Upper lobe of right lung (tissue), 1 donor: ENCODE measurements at regions not wholly inside any gene's neighbourhood (a gene's known extent, or its start where the extent isn't known, plus 50 kb on each side); places are given as distances from the start of the nearest gene placed in this dataset.

ENCODE experiments used
- ATAC-seq: fragments of 200-7000 bp; cut with Tn5 transposase; one replicate; pipeline ENCODE4 v1.9.1; 2020; ENCODE audit warnings: mild to moderate bottlenecking, moderate library complexity
- DNase-seq: peaks from one replicate; pipeline ENCODE4 v3.0.0-alpha.2; 2020
- H3K27ac ChIP-seq: fragments of 200-600 bp; one replicate; pipeline ENCODE4 v1.8.0; 2022
- H3K27me3 ChIP-seq: fragments of 200-600 bp; one replicate; pipeline ENCODE4 v1.8.0; 2022; ENCODE audit warnings: mild to moderate bottlenecking
- H3K36me3 ChIP-seq: fragments of 200-600 bp; one replicate; pipeline ENCODE4 v1.8.0; 2022
- H3K4me1 ChIP-seq: fragments of 200-600 bp; one replicate; pipeline ENCODE4 v1.8.0; 2022
- H3K4me3 ChIP-seq: fragments of 200-600 bp; one replicate; pipeline ENCODE4 v1.8.0; 2022; ENCODE audit warnings: mild to moderate bottlenecking
- H3K9me3 ChIP-seq: fragments of 200-600 bp; one replicate; pipeline ENCODE4 v1.8.0; 2022
- CTCF ChIP-seq: fragments of 200-600 bp; IDR thresholded peaks from one replicate; pipeline ENCODE4 v1.8.0; 2022; ENCODE audit warnings: antibody characterized with exemption
- intact Hi-C: fragments of 100-400 bp; cut with DNase I; formaldehyde crosslinking; loops from one replicate; pipeline ENCODE4 v1.11.0; 2022
- donor health status: DM: no; HTN: yes; CAD: no; lungs with severe emphysema.

DNA sequence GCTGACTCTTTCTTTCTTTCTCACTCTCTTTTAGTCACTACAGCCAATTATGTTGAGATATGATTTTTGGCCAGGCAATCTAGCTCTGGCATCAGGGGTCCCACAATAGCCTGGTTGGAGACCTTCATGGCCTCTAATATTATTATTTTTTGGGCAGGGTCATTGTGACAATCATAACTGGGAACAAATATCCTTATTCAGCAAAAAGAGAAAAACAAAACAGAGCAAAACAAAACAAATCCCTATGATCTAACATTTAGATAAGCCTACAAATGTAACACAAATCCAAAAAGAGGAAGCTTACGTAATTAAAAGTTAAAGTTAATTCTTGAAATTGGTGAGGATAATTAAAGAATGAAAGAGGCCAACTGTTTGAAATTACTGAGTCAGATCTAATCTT lies 640.0 kb downstream of the TUSC7 start:
- ATAC-seq (no peak), DNase-seq (no peak)
- H3K27ac ChIP-seq = no peak overlapping the region
- H3K9me3 ChIP-seq = no peaks in the 10 kb centered on the region
- TF ChIP-seq CTCF = no peak
- peaks cover 4% of the 10 kb centered on the region for H3K4me1 ChIP-seq
- no peaks in the 10 kb centered on the region for H3K36me3 ChIP-seq
- H3K4me3 ChIP-seq = no peak overlapping the region
- intact Hi-C loops = no loop called here
- H3K27me3 ChIP-seq = no peaks in the 10 kb centered on the region

DNA sequence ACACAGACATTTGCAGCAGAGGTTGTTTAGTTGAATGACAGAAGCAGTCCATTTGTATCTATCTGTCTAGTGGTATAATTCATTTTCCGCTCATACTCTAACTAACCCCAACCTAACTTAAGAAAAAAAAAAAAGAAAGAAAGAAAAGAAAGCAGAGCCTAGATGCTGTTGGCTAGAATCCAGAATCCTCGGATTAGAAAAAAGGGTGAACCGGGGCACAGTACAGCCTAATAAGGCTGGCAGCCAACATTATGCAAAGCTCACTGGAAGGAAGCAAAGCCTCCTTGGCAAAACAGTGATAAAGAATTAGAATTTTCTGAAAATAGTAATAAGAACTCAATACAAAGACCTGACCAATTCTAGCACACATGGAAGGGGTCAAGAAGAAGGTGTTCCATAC lies 640.8 kb downstream of the TUSC7 start:
- intact Hi-C loops = no loop called here
- TF ChIP-seq CTCF = no peak
- no peaks in the 10 kb centered on the region for H3K36me3 ChIP-seq
- H3K9me3 ChIP-seq = no peaks in the 10 kb centered on the region
- DNase-seq = no peak
- no peak for ATAC-seq
- no peak overlapping the region for H3K27ac ChIP-seq
- peaks cover 4% of the 10 kb centered on the region for H3K4me1 ChIP-seq
- no peak overlapping the region for H3K4me3 ChIP-seq
- H3K27me3 ChIP-seq = no peaks in the 10 kb centered on the region

DNA sequence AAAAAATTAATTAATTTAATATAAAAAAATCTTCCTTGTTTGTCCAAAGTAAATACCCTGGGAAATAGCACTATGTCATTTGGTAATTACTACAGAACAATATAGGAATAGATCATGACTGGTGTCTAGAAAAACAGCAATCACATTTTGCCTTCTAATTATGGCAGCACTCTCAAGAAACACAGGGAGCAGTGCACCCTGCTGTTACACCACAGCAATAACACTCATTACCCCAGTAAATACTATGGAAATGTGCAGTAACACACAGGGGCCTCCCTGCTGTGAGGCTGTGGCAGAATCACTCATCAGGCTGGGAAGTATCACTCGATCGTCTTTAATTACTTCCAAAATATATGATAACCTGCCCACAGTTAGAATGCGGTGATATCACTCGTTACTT lies 646.0 kb downstream of the TUSC7 start:
- no peaks in the 10 kb centered on the region for H3K4me1 ChIP-seq
- TF ChIP-seq CTCF = peak; percentile 42
- H3K36me3 ChIP-seq = no peaks in the 10 kb centered on the region
- intact Hi-C loops = no loop called here
- ATAC-seq = peak; percentile 79
- no peak for DNase-seq
- H3K9me3 ChIP-seq = no peaks in the 10 kb centered on the region
- H3K4me3 ChIP-seq = no peak overlapping the region
- no peak overlapping the region for H3K27ac ChIP-seq
- H3K27me3 ChIP-seq = no peaks in the 10 kb centered on the region

DNA sequence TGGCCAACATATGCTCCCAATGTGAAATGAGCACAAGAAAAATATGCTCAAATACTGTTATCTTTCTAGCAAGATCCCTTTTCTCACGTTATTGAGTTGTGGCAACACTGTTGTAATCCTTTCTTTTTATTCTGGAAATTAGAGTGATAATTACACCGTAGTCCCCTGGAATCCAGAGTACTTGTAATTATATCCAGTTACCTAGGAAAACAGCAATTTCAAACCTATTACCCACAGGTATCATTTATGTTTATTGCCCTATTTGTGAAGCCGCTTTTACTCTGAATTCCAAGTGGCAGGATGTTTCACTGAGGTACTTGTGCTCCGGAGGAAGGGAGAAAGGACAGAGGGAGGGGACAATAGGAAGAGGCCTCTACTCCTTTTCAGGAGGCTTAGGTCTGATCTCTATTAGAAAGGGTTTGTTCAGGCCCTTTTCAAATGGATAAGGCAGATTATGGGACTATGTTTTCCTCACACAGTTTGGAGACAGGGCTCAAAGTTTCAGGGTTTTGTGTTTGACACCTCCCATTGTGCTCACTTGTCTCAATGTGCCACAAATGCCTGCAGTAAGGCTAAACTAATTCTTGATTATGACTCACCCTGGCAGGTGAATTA lies 646.6 kb downstream of the TUSC7 start:
- no peak overlapping the region for H3K4me3 ChIP-seq
- H3K36me3 ChIP-seq = no peaks in the 10 kb centered on the region
- no peak for TF ChIP-seq CTCF
- no peak for DNase-seq
- no peaks in the 10 kb centered on the region for H3K4me1 ChIP-seq
- H3K27me3 ChIP-seq = no peaks in the 10 kb centered on the region
- ATAC-seq = no peak
- intact Hi-C loops = no loop called here
- H3K27ac ChIP-seq = no peak overlapping the region
- H3K9me3 ChIP-seq = no peaks in the 10 kb centered on the region

GRCh38 chr3:117358717-117359314 lies 649.2 kb downstream of the TUSC7 start:
- ATAC-seq = peak; percentile 15
- intact Hi-C loops = no loop called here
- Histone ChIP-seq H3K4me1 (no peaks in the 10 kb centered on the region), H3K4me3 (no peak overlapping the region), H3K27ac (no peak overlapping the region), H3K36me3 (no peaks in the 10 kb centered on the region), H3K9me3 (no peaks in the 10 kb centered on the region), H3K27me3 (no peaks in the 10 kb centered on the region)
- TF ChIP-seq CTCF = no peak
- DNase-seq = no peak

DNA sequence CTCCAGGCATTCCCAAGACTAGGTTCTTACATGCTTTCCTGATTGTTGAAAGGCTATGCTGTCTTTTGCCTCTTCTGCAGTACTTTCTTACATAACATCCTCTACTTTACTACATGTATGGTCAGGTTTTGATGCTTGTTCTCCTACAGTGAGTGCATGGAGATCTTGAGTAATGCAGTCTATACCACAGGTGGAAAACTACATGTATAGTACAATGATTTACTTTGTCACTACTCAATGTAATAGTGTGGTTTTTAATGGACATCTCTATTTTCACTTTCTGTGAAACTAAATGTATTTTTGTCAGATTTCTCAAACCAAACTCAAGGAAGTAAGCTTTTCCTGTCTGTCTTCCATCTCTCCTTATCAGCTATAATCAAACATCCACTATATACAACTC lies 657.0 kb downstream of the TUSC7 start:
- intact Hi-C loops = no loop called here
- Histone ChIP-seq H3K9me3 (no peaks in the 10 kb centered on the region), H3K27me3 (no peaks in the 10 kb centered on the region), H3K4me1 (no peaks in the 10 kb centered on the region), H3K4me3 (no peak overlapping the region), H3K36me3 (no peaks in the 10 kb centered on the region), H3K27ac (no peak overlapping the region)
- no peak for TF ChIP-seq CTCF
- no peak for DNase-seq
- ATAC-seq = no peak
